ENCODE measurements at regions not wholly inside any gene's neighbourhood (a gene's known extent, or its start where the extent isn't known, plus 50 kb on each side); places are given as distances from the start of the nearest gene placed in this dataset.

DNA sequence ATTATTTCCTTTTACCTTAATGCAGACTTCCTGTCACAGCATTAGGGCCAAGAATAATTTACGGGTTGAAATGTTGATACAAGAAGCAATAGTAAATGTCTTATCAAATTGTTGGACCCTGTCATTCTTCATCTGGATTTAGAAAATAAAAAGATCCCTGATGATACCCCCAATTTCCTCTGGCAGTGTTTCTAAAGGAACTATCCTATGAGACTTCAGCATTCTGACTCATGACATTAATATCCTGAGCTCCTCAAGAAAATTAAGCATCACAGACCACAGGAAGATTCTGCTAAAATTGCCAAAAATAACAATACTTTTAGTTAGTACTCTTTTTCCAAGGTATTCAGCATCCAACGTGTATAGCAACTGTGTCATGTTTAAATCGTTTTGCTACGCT, 490.5 kb upstream of the ANKRD30A start:
- TF ChIP-seq POLR2A (IDR thresholded peaks at IDR 0.05) (no peak), POLR2AphosphoS5 (IDR thresholded peaks at IDR 0.05) (no peak)
- TF ChIP-seq, protein P1, sequence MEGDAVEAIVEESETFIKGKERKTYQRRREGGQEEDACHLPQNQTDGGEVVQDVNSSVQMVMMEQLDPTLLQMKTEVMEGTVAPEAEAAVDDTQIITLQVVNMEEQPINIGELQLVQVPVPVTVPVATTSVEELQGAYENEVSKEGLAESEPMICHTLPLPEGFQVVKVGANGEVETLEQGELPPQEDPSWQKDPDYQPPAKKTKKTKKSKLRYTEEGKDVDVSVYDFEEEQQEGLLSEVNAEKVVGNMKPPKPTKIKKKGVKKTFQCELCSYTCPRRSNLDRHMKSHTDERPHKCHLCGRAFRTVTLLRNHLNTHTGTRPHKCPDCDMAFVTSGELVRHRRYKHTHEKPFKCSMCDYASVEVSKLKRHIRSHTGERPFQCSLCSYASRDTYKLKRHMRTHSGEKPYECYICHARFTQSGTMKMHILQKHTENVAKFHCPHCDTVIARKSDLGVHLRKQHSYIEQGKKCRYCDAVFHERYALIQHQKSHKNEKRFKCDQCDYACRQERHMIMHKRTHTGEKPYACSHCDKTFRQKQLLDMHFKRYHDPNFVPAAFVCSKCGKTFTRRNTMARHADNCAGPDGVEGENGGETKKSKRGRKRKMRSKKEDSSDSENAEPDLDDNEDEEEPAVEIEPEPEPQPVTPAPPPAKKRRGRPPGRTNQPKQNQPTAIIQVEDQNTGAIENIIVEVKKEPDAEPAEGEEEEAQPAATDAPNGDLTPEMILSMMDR (IDR thresholded peaks at IDR 0.05): no peak
